Esophagus muscularis mucosa (tissue), 3 donors: ENCODE measurements at regions not wholly inside any gene's neighbourhood (a gene's known extent, or its start where the extent isn't known, plus 50 kb on each side); places are given as distances from the start of the nearest gene placed in this dataset.

Experiments
- CTCF ChIP-seq, 3 experiments: fragments of 200-600 bp in 2 of 3; fragments of 450-650 bp in 1 of 3; sonication (generic) in 2 of 3; IDR thresholded peaks; one replicate each; pipeline ENCODE4 v1.5.1; 2017 to 2019; ENCODE audit warnings: antibody characterized with exemption in 3 of 3, mild to moderate bottlenecking in 2 of 3, moderate library complexity in 1 of 3
- POLR2A ChIP-seq: fragments of 450-650 bp; IDR thresholded peaks from one replicate; pipeline ENCODE4 v1.6.1; 2017; ENCODE audit warnings: antibody characterized with exemption, moderate library complexity, mild to moderate bottlenecking, low read depth
- POLR2AphosphoS5 ChIP-seq, 2 donors: sonication (generic); formaldehyde crosslinking; IDR thresholded peaks; one replicate each; pipeline ENCODE4 v1.6.1; 2017; ENCODE audit warnings: antibody characterized with exemption in 2 of 2

DNA sequence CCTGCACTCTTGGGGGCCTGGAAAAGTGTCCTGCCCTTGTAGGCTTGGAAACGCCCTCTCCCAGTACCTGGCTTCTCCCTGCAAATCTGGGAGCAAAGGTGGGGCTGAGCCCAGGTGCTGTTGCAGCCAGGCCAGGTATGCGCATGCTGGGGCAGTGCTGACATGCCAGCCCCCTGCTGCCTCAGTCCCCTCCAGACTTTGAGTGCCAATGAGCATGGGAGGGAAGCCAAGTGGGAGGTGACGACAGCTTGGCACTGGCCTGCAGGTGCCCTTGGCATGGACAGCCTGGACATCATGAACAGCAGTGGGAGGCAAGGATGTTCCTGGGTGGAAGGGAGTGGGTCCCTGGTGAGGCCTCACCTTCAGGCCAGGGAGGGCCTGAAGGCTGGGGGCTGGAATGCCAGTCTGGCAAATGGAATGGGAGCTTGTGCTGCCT is 1494.4 kb upstream of the NUDT12 start:
- TF ChIP-seq CTCF (IDR thresholded peaks at IDR 0.05) = no peak
- no peak for TF ChIP-seq POLR2A
- TF ChIP-seq POLR2AphosphoS5 (IDR thresholded peaks at IDR 0.05) = no peak
